ENCODE measurements at regions not wholly inside any gene's neighbourhood (a gene's known extent, or its start where the extent isn't known, plus 50 kb on each side); places are given as distances from the start of the nearest gene placed in this dataset.

DNA sequence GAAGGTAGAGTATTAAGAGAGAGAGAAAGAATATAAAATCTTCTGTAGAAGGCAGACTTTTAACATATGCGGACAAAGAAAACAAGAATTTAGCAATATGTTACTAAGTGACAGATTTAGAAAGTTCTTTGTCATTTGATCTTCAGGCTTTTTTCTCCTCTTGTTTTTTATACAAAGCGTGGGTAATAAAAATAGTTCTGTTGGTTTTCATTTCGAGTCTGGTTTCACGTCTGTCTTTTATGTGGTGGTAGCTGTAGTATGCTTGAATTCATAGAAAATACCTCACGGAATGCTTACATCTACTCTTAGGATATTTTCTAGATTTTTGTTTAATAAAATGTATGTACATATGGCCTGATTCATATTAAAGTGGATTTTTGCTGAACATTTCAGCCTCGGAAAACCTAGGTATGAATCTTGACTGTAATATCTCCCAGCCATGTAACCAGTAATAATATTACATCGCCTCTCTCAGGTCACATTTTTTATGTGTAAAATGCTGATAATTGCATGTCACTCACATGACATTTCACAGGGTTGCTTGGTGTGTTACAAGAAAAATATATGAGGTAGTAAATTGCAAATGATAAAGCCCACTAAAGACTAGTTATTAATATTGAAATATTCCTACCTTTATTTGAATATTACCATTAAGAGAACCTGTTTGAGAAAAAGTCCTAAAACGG, 72.5 kb upstream of the TAF11L2 start:
- no peak for TF ChIP-seq ZFX (IDR thresholded peaks at IDR 0.05; ENCODE audit: borderline replicate concordance)
- TF ChIP-seq, protein P1, sequence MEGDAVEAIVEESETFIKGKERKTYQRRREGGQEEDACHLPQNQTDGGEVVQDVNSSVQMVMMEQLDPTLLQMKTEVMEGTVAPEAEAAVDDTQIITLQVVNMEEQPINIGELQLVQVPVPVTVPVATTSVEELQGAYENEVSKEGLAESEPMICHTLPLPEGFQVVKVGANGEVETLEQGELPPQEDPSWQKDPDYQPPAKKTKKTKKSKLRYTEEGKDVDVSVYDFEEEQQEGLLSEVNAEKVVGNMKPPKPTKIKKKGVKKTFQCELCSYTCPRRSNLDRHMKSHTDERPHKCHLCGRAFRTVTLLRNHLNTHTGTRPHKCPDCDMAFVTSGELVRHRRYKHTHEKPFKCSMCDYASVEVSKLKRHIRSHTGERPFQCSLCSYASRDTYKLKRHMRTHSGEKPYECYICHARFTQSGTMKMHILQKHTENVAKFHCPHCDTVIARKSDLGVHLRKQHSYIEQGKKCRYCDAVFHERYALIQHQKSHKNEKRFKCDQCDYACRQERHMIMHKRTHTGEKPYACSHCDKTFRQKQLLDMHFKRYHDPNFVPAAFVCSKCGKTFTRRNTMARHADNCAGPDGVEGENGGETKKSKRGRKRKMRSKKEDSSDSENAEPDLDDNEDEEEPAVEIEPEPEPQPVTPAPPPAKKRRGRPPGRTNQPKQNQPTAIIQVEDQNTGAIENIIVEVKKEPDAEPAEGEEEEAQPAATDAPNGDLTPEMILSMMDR (IDR thresholded peaks at IDR 0.05), result no peak
- no peak overlapping the region for H3K27ac ChIP-seq

DNA sequence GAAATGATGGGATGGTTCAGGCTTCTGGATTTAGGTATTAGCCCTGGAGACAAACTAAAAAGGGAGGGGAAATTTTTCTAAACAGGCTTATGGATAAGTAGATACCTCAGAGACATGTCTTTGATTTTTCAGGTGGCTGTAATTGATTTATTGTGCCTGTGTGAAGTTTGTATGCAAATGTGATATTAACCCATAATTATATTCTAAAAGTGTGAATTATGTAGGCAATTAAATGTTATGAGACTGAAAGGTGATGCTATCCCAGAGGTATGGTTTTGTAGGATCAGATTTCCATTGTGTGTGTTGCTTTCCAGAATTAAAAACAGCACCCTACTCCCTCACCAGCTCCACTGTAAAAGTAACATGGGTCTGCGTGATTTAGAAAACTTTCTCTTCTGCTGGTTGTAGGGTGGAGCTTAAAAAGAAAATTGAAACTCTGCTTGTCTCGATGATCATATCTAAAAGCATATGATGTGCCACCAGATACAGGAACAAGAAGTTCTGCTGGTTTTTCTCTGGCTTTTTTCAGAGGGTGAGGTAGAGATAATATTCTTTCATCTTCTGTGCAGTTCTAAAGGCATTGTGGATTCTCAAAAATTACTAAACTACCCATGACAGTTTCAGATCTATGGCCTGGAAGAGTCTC, 71.8 kb upstream of the TAF11L2 start:
- H3K27ac ChIP-seq, result no peak overlapping the region
- TF ChIP-seq ZFX (IDR thresholded peaks at IDR 0.05; ENCODE audit: borderline replicate concordance), result no peak
- TF ChIP-seq, protein P1 (IDR thresholded peaks at IDR 0.05), result no peak

DNA sequence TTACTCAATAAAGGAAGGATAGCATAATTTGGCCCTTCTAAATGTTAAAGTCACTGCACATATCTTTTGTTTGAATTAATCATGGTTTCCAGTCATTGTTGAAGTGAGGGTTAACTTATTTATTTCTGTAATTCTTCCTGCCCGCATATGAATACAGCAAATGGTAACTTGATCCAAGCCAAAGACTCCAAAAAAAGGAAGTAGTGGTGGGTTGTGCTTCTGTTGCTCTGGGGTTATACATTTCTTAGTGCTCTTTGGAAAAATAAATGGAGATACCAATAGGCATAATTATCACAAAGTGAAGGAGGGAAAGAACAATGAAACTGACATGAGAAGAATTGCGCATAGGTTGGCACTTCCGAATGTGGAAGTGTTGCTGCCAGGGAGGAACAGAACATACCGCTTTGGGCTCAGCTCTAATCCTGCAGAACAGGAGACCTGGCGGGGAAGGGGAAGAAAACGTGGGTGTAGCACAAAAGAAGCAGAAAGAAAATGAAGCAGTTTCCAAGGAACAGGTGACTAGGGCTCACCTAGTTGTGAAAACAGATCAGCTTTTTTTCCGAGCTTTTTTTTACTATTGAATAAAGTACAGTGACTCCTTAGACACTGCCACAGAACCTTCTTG, 69.7 kb upstream of the TAF11L2 start:
- no peak overlapping the region for H3K27ac ChIP-seq
- TF ChIP-seq ZFX (IDR thresholded peaks at IDR 0.05; ENCODE audit: borderline replicate concordance), result no peak

DNA sequence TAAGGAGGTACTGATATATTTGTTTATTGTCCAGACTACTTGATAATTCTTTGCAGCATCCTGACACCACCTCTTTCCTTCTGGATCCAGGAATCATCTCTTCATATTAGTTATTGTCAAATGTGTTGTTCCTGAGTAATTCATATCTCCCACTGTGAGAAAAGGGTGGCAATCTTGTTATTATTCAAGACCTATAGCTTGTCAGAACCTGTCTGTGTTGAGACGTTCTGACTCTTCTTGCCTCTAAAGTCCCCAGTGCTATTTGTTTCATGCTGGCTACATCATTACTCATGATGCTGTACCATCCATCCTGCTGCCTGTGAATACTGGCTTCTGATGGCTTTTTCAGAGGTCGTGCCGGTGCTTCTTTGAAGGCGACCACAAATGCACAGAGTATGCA, 68.7 kb upstream of the TAF11L2 start:
- no peak for TF ChIP-seq ZFX (IDR thresholded peaks at IDR 0.05; ENCODE audit: borderline replicate concordance)
- TF ChIP-seq, protein P1 (IDR thresholded peaks at IDR 0.05), result no peak
- no peak overlapping the region for H3K27ac ChIP-seq

DNA sequence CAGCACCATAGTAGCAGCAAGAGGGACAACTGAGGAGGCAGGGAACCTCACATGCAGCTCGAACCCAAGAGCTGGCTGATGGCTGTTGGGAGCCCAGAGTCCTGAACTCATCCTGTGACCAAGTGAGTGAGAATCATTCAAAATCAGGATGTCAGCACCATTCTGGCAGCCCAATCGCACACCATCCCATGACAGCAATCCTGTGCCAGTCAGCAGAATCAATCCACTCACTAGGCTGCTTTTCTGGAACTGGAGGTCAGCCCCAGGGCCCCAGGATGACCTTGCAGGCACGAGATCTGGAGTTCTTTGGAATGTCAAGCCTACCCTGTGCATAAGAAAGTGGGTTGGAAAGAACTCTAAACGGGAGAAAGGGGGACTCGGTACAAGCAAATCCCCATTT, 67.8 kb upstream of the TAF11L2 start:
- H3K27ac ChIP-seq, result no peak overlapping the region
- TF ChIP-seq, protein P1 (IDR thresholded peaks at IDR 0.05), result no peak
- no peak for TF ChIP-seq ZFX (IDR thresholded peaks at IDR 0.05; ENCODE audit: borderline replicate concordance)

DNA sequence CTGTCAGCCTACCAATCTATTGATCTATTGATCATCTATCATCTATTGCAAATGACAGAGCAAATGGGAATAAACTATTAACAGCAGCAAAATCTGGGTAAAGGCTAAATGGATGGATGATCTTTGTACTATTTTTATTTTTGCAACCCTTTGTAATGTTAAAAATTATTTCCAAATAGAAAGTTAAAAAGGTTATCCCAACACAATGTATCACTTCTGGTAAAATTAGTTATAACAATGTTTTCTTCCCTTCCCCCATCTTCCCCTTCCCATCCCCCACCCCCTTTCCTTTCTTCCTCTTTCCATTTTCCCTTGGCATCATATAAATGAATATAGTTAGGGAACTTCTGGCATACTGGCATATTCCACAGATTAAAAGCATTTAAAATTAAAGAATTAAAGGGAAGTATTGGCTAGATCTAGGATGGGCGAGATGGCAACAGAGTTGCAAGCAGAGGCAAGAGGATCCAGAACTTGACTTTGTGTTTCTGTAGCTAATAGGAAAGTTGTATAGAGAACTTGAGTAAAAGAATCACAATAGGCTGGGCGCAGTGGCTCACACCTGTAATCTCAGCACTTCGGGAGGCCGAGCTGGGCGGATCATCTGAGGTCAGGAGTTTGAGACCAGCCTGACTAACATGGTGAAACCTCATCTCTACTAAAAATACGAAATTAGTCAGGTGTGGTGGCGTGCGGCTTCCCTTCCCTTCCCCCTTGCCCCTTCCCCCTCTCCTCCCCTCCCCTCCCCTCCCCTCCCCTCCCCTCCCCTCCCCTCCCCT, 66.6 kb upstream of the TAF11L2 start:
- TF ChIP-seq, protein P1 (IDR thresholded peaks at IDR 0.05), result no peak
- TF ChIP-seq ZFX (IDR thresholded peaks at IDR 0.05; ENCODE audit: borderline replicate concordance), result no peak
- no peak overlapping the region for H3K27ac ChIP-seq

DNA sequence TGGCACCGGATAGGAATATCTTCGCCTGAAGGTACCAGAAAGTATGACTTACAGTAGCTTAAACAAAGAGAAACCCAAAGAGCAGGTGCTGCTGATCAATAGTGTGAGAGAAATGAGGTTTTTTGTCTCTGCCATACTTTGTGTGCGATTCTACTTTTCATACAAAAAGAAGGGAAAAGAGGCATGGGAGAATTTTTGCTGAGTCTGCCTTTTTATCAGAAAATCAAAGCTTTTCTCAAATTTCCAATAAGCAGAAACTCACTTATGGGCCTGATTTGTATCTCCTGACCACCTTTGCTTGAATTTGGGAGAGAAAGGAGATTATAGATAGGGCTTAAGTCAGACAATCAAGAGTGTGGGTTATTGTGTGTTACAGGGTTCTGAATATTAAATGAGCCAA, 65.5 kb upstream of the TAF11L2 start:
- H3K27ac ChIP-seq, result no peak overlapping the region
- TF ChIP-seq, protein P1 (IDR thresholded peaks at IDR 0.05), result no peak
- no peak for TF ChIP-seq ZFX (IDR thresholded peaks at IDR 0.05; ENCODE audit: borderline replicate concordance)
